ENCODE measurements at regions not wholly inside any gene's neighbourhood (a gene's known extent, or its start where the extent isn't known, plus 50 kb on each side); places are given as distances from the start of the nearest gene placed in this dataset.
"Not testable (repeated sequence)": the region's sequence is repeated elsewhere in the genome, so short reads cannot be mapped to it uniquely, and the experiment has no call there.

GRCh38 chrX:136941396-136942337 is 61.1 kb upstream of the RBMX start:
- no peaks in the 10 kb centered on the region for H3K79me2 ChIP-seq (ENCODE audit: low read length)
- DNase-seq: no peak
- H2AFZ ChIP-seq (ENCODE audit: low read length): no peak overlapping the region
- no peak overlapping the region for H3K4me2 ChIP-seq (ENCODE audit: low read depth, low read length, poor library complexity, severe bottlenecking)
- H3K27ac ChIP-seq (ENCODE audit: low read length): no peak overlapping the region
- no peaks in the 10 kb centered on the region for H3K4me1 ChIP-seq (ENCODE audit: low read length)
- H3K9ac ChIP-seq (ENCODE audit: low read length): no peak overlapping the region
- H4K20me1 ChIP-seq (ENCODE audit: insufficient read depth, low read depth, low read length): no peaks in the 10 kb centered on the region
- no peaks in the 10 kb centered on the region for H3K9me2 ChIP-seq (replicated peaks; ENCODE audit: insufficient read depth, low read length)
- no peaks in the 10 kb centered on the region for H3K9me3 ChIP-seq (ENCODE audit: low read length)
- H3K27me3 ChIP-seq (ENCODE audit: low read length): no peaks in the 10 kb centered on the region
- no peak overlapping the region for H3K4me3 ChIP-seq (ENCODE audit: low read length)
- no peaks in the 10 kb centered on the region for H3K36me3 ChIP-seq (ENCODE audit: insufficient read depth, low read length)

- H3K4me2 ChIP-seq (ENCODE audit: low read depth, low read length, poor library complexity, severe bottlenecking): no peak overlapping the region
- H3K9me2 ChIP-seq (replicated peaks; ENCODE audit: insufficient read depth, low read length): no peaks in the 10 kb centered on the region
- H3K36me3 ChIP-seq (ENCODE audit: insufficient read depth, low read length): no peaks in the 10 kb centered on the region
- no peak overlapping the region for H3K9ac ChIP-seq (ENCODE audit: low read length)
- no peak for DNase-seq
- H3K9me3 ChIP-seq (ENCODE audit: low read length): no peaks in the 10 kb centered on the region
- H3K27me3 ChIP-seq (ENCODE audit: low read length): no peaks in the 10 kb centered on the region
- no peak overlapping the region for H2AFZ ChIP-seq (ENCODE audit: low read length)
- H3K27ac ChIP-seq (ENCODE audit: low read length): no peak overlapping the region
- H3K4me3 ChIP-seq (ENCODE audit: low read length): no peak overlapping the region
- no peaks in the 10 kb centered on the region for H4K20me1 ChIP-seq (ENCODE audit: insufficient read depth, low read depth, low read length)
- no peaks in the 10 kb centered on the region; the same call in 1 of the 2 replicates for H3K4me1 ChIP-seq (ENCODE audit: low read length)
- H3K79me2 ChIP-seq (ENCODE audit: low read length): no peaks in the 10 kb centered on the region
These were observed 55.6 kb upstream of the RBMX start for GRCh38 chrX:136936183-136936549.

GRCh38 chrX:136935533-136936182 is 55.1 kb upstream of the RBMX start:
- H3K79me2 ChIP-seq (ENCODE audit: low read length); H3K4me2 ChIP-seq (ENCODE audit: low read depth, low read length, poor library complexity, severe bottlenecking); H3K4me1 ChIP-seq (ENCODE audit: low read length); H2AFZ ChIP-seq (ENCODE audit: low read length); H3K9me3 ChIP-seq (ENCODE audit: low read length); H3K27ac ChIP-seq (ENCODE audit: low read length); H3K27me3 ChIP-seq (ENCODE audit: low read length); H3K9me2 ChIP-seq (replicated peaks; ENCODE audit: insufficient read depth, low read length); DNase-seq; H4K20me1 ChIP-seq (ENCODE audit: insufficient read depth, low read depth, low read length); H3K36me3 ChIP-seq (ENCODE audit: insufficient read depth, low read length); H3K9ac ChIP-seq (ENCODE audit: low read length); H3K4me3 ChIP-seq (ENCODE audit: low read length): not testable (repeated sequence)

- H3K9me2 ChIP-seq (replicated peaks; ENCODE audit: insufficient read depth, low read length); H3K27ac ChIP-seq (ENCODE audit: low read length); H3K36me3 ChIP-seq (ENCODE audit: insufficient read depth, low read length); H2AFZ ChIP-seq (ENCODE audit: low read length); H3K79me2 ChIP-seq (ENCODE audit: low read length); H3K9me3 ChIP-seq (ENCODE audit: low read length); H3K27me3 ChIP-seq (ENCODE audit: low read length); H3K4me3 ChIP-seq (ENCODE audit: low read length); DNase-seq; H3K4me1 ChIP-seq (ENCODE audit: low read length); H4K20me1 ChIP-seq (ENCODE audit: insufficient read depth, low read depth, low read length); H3K9ac ChIP-seq (ENCODE audit: low read length); H3K4me2 ChIP-seq (ENCODE audit: low read depth, low read length, poor library complexity, severe bottlenecking): not testable (repeated sequence)
These were observed 54.1 kb upstream of the RBMX start for GRCh38 chrX:136934652-136935051.

GRCh38 chrX:136933611-136934145 is 53.2 kb upstream of the RBMX start:
- H3K36me3 ChIP-seq (ENCODE audit: insufficient read depth, low read length): no peaks in the 10 kb centered on the region
- no peak overlapping the region for H3K4me2 ChIP-seq (ENCODE audit: low read depth, low read length, poor library complexity, severe bottlenecking)
- no peaks in the 10 kb centered on the region for H3K9me3 ChIP-seq (ENCODE audit: low read length)
- no peak overlapping the region for H3K27ac ChIP-seq (ENCODE audit: low read length)
- no peak for DNase-seq
- H2AFZ ChIP-seq (ENCODE audit: low read length): no peak overlapping the region
- H3K9me2 ChIP-seq (replicated peaks; ENCODE audit: insufficient read depth, low read length): no peaks in the 10 kb centered on the region
- no peaks in the 10 kb centered on the region; the same call in 1 of the 2 replicates for H3K4me1 ChIP-seq (ENCODE audit: low read length)
- H4K20me1 ChIP-seq (ENCODE audit: insufficient read depth, low read depth, low read length): no peaks in the 10 kb centered on the region
- H3K4me3 ChIP-seq (ENCODE audit: low read length): no peak overlapping the region
- H3K79me2 ChIP-seq (ENCODE audit: low read length): no peaks in the 10 kb centered on the region
- H3K9ac ChIP-seq (ENCODE audit: low read length): no peak overlapping the region
- no peaks in the 10 kb centered on the region for H3K27me3 ChIP-seq (ENCODE audit: low read length)

GRCh38 chrX:136931661-136932060 is 51.1 kb upstream of the RBMX start:
- Histone ChIP-seq H4K20me1 (ENCODE audit: insufficient read depth, low read depth, low read length) (no peaks in the 10 kb centered on the region), H3K9me3 (ENCODE audit: low read length) (no peaks in the 10 kb centered on the region), H3K4me3 (ENCODE audit: low read length) (no peak overlapping the region), H3K4me2 (ENCODE audit: low read depth, low read length, poor library complexity, severe bottlenecking) (no peak overlapping the region), H3K4me1 (ENCODE audit: low read length) (no peaks in the 10 kb centered on the region; the same call in 1 of the 2 replicates), H3K9me2 (replicated peaks; ENCODE audit: insufficient read depth, low read length) (no peaks in the 10 kb centered on the region), H3K36me3 (ENCODE audit: insufficient read depth, low read length) (no peaks in the 10 kb centered on the region), H3K9ac (ENCODE audit: low read length) (no peak overlapping the region), H3K79me2 (ENCODE audit: low read length) (no peaks in the 10 kb centered on the region), H3K27ac (ENCODE audit: low read length) (no peak overlapping the region), H3K27me3 (ENCODE audit: low read length) (no peaks in the 10 kb centered on the region), H2AFZ (ENCODE audit: low read length) (no peak overlapping the region)
- no peak for DNase-seq
